ENCODE measurements at regions not wholly inside any gene's neighbourhood (a gene's known extent, or its start where the extent isn't known, plus 50 kb on each side); places are given as distances from the start of the nearest gene placed in this dataset.
A peak's percentile ranks its signal among the peaks of the same experiment; 100 is the strongest.

DNA sequence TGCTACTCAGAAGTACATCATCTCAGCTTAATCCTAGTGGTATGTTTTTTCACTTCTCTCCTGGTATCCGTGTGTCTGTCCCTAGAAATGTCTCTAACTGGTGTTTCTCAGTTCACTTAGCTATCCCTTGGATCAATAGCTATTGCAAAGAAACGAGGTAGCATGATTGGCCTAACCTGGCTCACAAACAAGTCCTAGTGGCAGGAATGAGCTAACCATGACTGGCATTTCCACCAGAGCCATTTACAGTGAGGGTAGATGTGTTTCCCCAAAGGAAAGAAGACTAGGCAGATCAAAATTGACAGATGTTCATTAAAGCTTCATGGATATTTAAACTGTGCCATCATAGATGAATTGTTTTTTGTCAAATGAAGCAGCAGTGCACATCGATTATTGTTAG, 82.5 kb downstream of the PALM2AKAP2 start:
- TF ChIP-seq, protein P1, sequence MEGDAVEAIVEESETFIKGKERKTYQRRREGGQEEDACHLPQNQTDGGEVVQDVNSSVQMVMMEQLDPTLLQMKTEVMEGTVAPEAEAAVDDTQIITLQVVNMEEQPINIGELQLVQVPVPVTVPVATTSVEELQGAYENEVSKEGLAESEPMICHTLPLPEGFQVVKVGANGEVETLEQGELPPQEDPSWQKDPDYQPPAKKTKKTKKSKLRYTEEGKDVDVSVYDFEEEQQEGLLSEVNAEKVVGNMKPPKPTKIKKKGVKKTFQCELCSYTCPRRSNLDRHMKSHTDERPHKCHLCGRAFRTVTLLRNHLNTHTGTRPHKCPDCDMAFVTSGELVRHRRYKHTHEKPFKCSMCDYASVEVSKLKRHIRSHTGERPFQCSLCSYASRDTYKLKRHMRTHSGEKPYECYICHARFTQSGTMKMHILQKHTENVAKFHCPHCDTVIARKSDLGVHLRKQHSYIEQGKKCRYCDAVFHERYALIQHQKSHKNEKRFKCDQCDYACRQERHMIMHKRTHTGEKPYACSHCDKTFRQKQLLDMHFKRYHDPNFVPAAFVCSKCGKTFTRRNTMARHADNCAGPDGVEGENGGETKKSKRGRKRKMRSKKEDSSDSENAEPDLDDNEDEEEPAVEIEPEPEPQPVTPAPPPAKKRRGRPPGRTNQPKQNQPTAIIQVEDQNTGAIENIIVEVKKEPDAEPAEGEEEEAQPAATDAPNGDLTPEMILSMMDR (conservative IDR thresholded peaks at IDR 0.05): no peak
- no peak overlapping the region for H3K27ac ChIP-seq

DNA sequence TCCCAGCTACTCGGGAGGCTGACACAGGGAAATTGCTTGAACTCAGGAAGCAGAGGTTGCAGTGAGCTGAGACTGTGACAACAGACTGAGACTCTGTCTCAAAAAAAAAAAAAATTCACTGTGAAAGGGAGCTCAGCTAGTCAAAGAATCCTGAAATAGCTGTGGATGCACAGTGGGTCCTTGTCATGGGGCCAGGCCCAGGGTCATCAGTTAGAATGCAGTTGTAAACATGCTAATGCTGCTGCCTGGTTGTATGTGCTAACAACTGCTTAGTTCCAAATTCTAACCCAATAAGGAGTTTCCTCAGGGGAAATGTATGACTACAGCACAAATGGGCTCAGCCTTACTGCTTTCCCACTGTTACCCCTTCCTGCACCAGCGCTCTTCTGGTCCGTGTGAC, 84.0 kb downstream of the PALM2AKAP2 start:
- TF ChIP-seq, protein P1 (conservative IDR thresholded peaks at IDR 0.05): no peak
- H3K27ac ChIP-seq: no peak overlapping the region

DNA sequence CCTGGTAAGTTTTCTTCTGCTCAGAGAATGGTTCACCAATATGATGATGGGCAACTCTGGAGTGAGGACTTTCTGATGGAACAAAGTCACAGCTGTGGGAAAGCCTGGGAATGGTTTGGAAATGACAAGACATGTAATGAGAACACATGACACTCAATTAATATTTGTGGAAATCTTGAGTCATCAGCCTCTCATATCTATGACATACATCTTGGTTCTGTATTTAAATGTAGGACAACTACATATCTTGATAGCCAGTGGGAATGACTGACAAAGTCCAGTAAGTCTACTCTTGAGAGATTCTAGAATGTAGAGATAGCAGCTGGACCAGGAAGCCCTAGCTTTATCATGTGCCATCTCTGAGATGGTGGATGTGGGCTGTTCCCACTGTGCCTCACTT, 85.5 kb downstream of the PALM2AKAP2 start:
- TF ChIP-seq, protein P1 (conservative IDR thresholded peaks at IDR 0.05): no peak
- no peak overlapping the region for H3K27ac ChIP-seq

DNA sequence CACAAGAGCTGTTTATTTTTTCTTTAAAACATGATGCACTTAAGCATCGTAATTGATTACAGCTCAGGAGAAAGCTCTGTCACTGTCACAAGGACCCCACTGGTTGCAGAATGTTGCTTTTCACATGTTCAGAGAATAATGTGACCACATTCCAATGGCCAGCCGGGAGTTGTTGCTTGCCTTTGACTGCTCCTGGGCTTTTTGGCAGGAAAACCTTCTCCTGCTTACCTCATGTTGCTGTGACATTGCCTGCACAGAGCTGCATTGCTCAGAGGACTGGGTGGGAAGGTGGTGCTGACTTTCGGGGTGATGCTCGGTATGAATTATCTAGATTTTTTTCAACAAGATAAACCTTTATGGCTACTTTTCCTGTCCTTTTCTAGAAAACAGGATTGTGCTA, 88.2 kb downstream of the PALM2AKAP2 start:
- TF ChIP-seq, protein P1 (conservative IDR thresholded peaks at IDR 0.05): no peak

DNA sequence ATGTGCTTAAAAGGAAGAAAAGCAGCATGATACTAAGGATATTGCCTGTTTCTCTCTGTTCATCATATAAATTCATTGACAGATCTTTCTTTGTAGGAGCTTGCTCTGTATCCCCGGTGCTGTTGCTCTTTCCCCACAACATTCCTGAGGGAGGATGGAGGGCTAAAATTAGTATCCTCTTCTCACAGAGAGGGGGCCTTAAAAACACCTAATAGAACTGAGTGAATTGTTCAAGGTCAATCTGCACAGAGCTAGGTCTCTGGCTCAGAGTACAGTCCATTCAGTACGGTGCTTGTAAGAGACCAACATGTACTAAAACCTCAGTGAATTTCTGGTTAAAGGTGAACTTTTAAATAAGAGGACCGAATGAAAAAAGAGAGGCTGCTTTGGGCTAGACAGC, 88.7 kb downstream of the PALM2AKAP2 start:
- no peak overlapping the region for H3K27ac ChIP-seq
- TF ChIP-seq, protein P1 (conservative IDR thresholded peaks at IDR 0.05): no peak

More for the DNA sequence above, 88.2 kb downstream of the PALM2AKAP2 start:
- H3K27ac ChIP-seq: no peak overlapping the region

DNA sequence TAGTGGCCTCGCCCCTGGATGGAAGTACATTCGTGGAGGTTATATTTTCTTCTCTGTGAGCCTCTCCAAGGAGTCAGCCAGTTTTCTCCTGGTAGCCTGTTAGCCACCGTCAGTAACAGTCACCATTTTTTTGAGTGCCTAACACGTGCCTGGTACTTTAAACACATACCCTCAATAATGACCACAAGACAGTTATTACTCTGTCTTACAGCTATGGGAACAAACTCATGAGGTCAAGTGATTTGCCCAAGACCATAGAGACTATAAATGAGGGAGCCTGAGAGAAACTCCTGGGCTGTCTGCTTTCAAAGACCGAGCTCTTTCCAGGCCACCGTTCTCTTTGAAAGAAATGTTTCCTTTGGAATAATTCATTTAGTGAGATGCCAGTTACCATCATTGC, 90.4 kb downstream of the PALM2AKAP2 start:
- no peak overlapping the region for H3K27ac ChIP-seq
- TF ChIP-seq, protein P1 (conservative IDR thresholded peaks at IDR 0.05): no peak

DNA sequence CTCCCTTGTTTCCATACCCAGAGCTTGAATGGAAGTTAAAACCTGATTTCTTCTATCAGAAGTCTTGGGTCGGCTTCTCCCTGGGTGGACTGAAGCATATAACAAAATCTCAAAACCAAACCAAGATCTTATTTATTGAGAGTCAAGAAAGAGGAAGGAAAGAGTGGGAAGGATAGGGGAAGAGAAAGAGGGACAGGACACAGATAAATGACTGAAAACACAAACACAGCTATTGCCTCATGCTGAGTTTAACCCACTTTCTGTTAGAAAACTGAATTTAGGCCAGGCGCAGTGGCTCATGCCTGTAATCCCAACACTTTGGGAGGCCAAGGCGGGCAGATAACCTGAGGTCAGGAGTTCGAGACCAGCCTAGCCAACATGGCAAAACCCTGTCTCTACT, 92.9 kb downstream of the PALM2AKAP2 start:
- H3K27ac ChIP-seq: peak overlapping the region; percentile 3; the same call in 1 of the 2 replicates
- TF ChIP-seq, protein P1 (conservative IDR thresholded peaks at IDR 0.05): no peak

All from VCaP (cell line).